K562 (cell line): ENCODE measurements at regions not wholly inside any gene's neighbourhood (a gene's known extent, or its start where the extent isn't known, plus 50 kb on each side); places are given as distances from the start of the nearest gene placed in this dataset.

Experiments used
- ATAC-seq: fragments of 200-7000 bp; cut with Tn5 transposase; 3 replicates; pipeline ENCODE4 v1.9.1; 2020; ENCODE audit warnings: moderate library complexity
- BruUV-seq: library from RNA; stranded (reverse); fragments of 400-500 nt; replicated peaks from 2 replicates; lab custom pipeline; 2021; lab: Mats Ljungman, UMichigan
- CTCF ChIA-PET: fragments of 300-600 bp; formaldehyde crosslinking; extraction: SDS; loops from one replicate; lab custom pipeline; 2021; ENCODE audit warnings: low intra/inter-chr PET ratio; lab: Yijun Ruan, JAX
- POLR2A ChIA-PET: fragments of 300-600, 350-650 bp; sonication (Branson Sonifier 250); formaldehyde crosslinking; extraction: SDS; loops from one replicate; lab custom pipeline; 2021; ENCODE audit warnings: antibody characterized with exemption, inconsistent platforms; lab: Yijun Ruan, JAX
- DNase-seq, 4 experiments: peaks; one replicate each; pipeline versions ENCODE4 v3.0.0 to v3.0.0-alpha.2; 2011 to 2018; ENCODE audit warnings: low spot score in 3 of 4, mixed read lengths in 3 of 4; ENCODE audit errors: extremely low read depth in 1 of 4
- FAIRE-seq: peaks from 2 replicates; lab custom pipeline; 2011; peaks lifted over from hg19 to GRCh38; lab: Jason Lieb, UNC
- H2AFZ ChIP-seq: 2 replicates; pipeline ENCODE4 v1.6.0; 2011; ENCODE audit warnings: low read depth, low read length, control low read depth, inconsistent platforms
- H3K27ac ChIP-seq: fragments of 200-600 bp; 3 replicates; pipeline ENCODE4 v1.8.0; 2011; ENCODE audit warnings: low read depth, mild to moderate bottlenecking, control low read depth, inconsistent platforms, low read length, moderate library complexity, mixed read lengths; ENCODE audit errors: extremely low read depth
- H3K27me3 ChIP-seq, 2 experiments: fragments of 300-600 bp in 1 of 2; 2 replicates in 1 of 2; 3 replicates in 1 of 2; pipeline versions ENCODE4 v1.6.0 to v1.8.0; 2011; ENCODE audit warnings: inconsistent platforms in 2 of 2, low read length in 2 of 2, mild to moderate bottlenecking in 1 of 2, mixed read lengths in 1 of 2, moderate library complexity in 1 of 2; ENCODE audit not compliant: control insufficient read depth in 2 of 2, insufficient read depth in 2 of 2
- H3K36me3 ChIP-seq: fragments of 300-600 bp; 3 replicates; pipeline ENCODE4 v1.8.0; 2011; ENCODE audit warnings: mild to moderate bottlenecking, low read length, inconsistent platforms; ENCODE audit not compliant: control insufficient read depth, insufficient read depth
- H3K4me1 ChIP-seq, 2 experiments: fragments of 200-600 bp in 1 of 2; replicated peaks in 1 of 2; 2 replicates in 1 of 2; 3 replicates in 1 of 2; pipeline versions ENCODE4 v1.5.1 to v1.8.0; 2011; ENCODE audit warnings: inconsistent platforms in 2 of 2, low read length in 2 of 2, mild to moderate bottlenecking in 1 of 2, mixed read lengths in 1 of 2, moderate library complexity in 1 of 2; ENCODE audit not compliant: control insufficient read depth in 2 of 2, insufficient read depth in 2 of 2
- H3K4me2 ChIP-seq: 2 replicates; pipeline ENCODE4 v1.6.1; 2011; ENCODE audit warnings: low read length, control low read depth, inconsistent platforms, mixed read lengths; ENCODE audit not compliant: insufficient read depth
- H3K4me3 ChIP-seq: fragments of 200-600 bp; sonication (generic), shearing (Covaris generic); 2 replicates; pipeline ENCODE4 v1.5.1; 2016; ENCODE audit warnings: control low read depth, inconsistent platforms
- H3K79me2 ChIP-seq: fragments of 200-600 bp; 3 replicates; pipeline ENCODE4 v1.8.0; 2011; ENCODE audit warnings: low read length, inconsistent platforms; ENCODE audit not compliant: control insufficient read depth, insufficient read depth
- H3K9ac ChIP-seq, 2 experiments: 2 replicates each; pipeline versions ENCODE4 v1.6.0 to v1.6.1; 2011; ENCODE audit warnings: low read depth in 2 of 2, low read length in 2 of 2, control low read depth in 1 of 2, inconsistent platforms in 1 of 2, mild to moderate bottlenecking in 1 of 2, mixed read lengths in 1 of 2; ENCODE audit not compliant: insufficient read depth in 1 of 2
- H3K9me1 ChIP-seq: one replicate; pipeline ENCODE4 v1.6.0; 2011; ENCODE audit warnings: inconsistent platforms, mild to moderate bottlenecking, low read length, moderate library complexity; ENCODE audit not compliant: control insufficient read depth, insufficient read depth
- H3K9me3 ChIP-seq: replicated peaks from 2 replicates; pipeline ENCODE4 v1.5.1; 2011; ENCODE audit warnings: low read depth, low read length, inconsistent platforms; ENCODE audit not compliant: control insufficient read depth, insufficient read depth
- H4K20me1 ChIP-seq: replicated peaks from 2 replicates; pipeline ENCODE4 v1.6.1; 2011; ENCODE audit warnings: low read length, inconsistent platforms, mixed read lengths; ENCODE audit not compliant: control insufficient read depth, insufficient read depth
- ARID2 ChIP-seq: fragments of 450-650 bp; IDR thresholded peaks from 2 replicates; pipeline ENCODE4 v1.6.1; 2017; ENCODE audit warnings: antibody characterized with exemption, mild to moderate bottlenecking
- CBX8 ChIP-seq: fragments of 200-600 bp; sonication (generic); IDR thresholded peaks from 2 replicates; pipeline ENCODE4 v1.6.1; 2012; ENCODE audit warnings: borderline replicate concordance, mixed run types, low read depth, mild to moderate bottlenecking, moderate library complexity, mixed read lengths, low read length, control low read depth, inconsistent platforms; ENCODE audit not compliant: poor library complexity, severe bottlenecking; ENCODE audit errors: extremely low read depth
- KLF10 ChIP-seq: fragments of 250-450 bp; sonication (Bioruptor Pico); IDR thresholded peaks from 2 replicates; pipeline ENCODE4 v1.6.1; 2021; ENCODE audit warnings: matching md5 sums
- MAX ChIP-seq: sonication (generic); formaldehyde crosslinking; IDR thresholded peaks from 2 replicates; pipeline ENCODE4 v1.9.0; 2022; ENCODE audit warnings: mild to moderate bottlenecking, missing genetic modification reagents
- MLX ChIP-seq, 2 experiments: fragments of 450-650 bp in 1 of 2; sonication (generic) in 1 of 2; formaldehyde crosslinking; conservative IDR thresholded peaks; 2 replicates each; pipeline versions ENCODE4 v1.4.0 to v1.8.1; 2020 to 2022; ENCODE audit warnings: mild to moderate bottlenecking in 1 of 2, missing genetic modification reagents in 1 of 2
- MTA2 ChIP-seq: fragments of 450-650 bp; IDR thresholded peaks from 2 replicates; pipeline ENCODE4 v1.6.1; 2016; ENCODE audit warnings: low read depth
- NR3C1 ChIP-seq: sonication (generic); formaldehyde crosslinking; IDR thresholded peaks from 2 replicates; pipeline ENCODE4 v1.8.1; 2022; ENCODE audit warnings: missing genetic modification reagents
- RBM14 ChIP-seq: fragments of 200-400 bp; formaldehyde crosslinking; IDR thresholded peaks from 2 replicates; pipeline ENCODE4 v1.6.1; 2018; ENCODE audit warnings: low read depth, mild to moderate bottlenecking, low read length, moderate library complexity, borderline replicate concordance; ENCODE audit not compliant: insufficient read depth
- SREBF1 ChIP-seq: fragments of 150-350 bp; IDR thresholded peaks from 2 replicates; pipeline ENCODE4 v1.6.1; 2014; ENCODE audit warnings: antibody characterized with exemption, low read depth, low read length, borderline replicate concordance
- TEAD1 ChIP-seq, 2 experiments: fragments of 450-650 bp in 1 of 2; sonication (generic) in 1 of 2; formaldehyde crosslinking; IDR thresholded peaks; 2 replicates each; pipeline versions ENCODE4 v1.4.0 to v1.8.0; 2020 to 2022; ENCODE audit warnings: mild to moderate bottlenecking in 2 of 2, missing genetic modification reagents in 1 of 2
- USF1 ChIP-seq: sonication (generic); formaldehyde crosslinking; IDR thresholded peaks from 2 replicates; pipeline ENCODE4 v1.9.0; 2022; ENCODE audit warnings: mild to moderate bottlenecking, missing genetic modification reagents
- ZNF143 ChIP-seq: sonication (generic); formaldehyde crosslinking; IDR thresholded peaks from 2 replicates; pipeline ENCODE4 v1.9.0; 2022; ENCODE audit warnings: mild to moderate bottlenecking, missing genetic modification reagents
- ZNF449 ChIP-seq: fragments of 250-450 bp; sonication (Bioruptor Pico); IDR thresholded peaks from 2 replicates; pipeline ENCODE4 v1.8.0; 2022; ENCODE audit warnings: moderate library complexity, mild to moderate bottlenecking, inconsistent platforms
- ZNF780A ChIP-seq: fragments of 250-450 bp; sonication (Bioruptor Pico); IDR thresholded peaks from 2 replicates; pipeline ENCODE4 v1.5.0; 2021; ENCODE audit warnings: mild to moderate bottlenecking
- WGBS: fragments of 100-300 bp; shearing (Covaris generic); methylation state at CpG from one replicate; pipeline ENCODE4 v1.1.6; 2016; ENCODE audit warnings: low coverage, mixed read lengths; ENCODE audit not compliant: insufficient coverage; ENCODE audit errors: missing lambda C conversion rate; 5-methylcytosine and 5-hydroxymethylcytosine counted together
- in situ Hi-C: fragments of 300-500 bp; cut with MboI; formaldehyde crosslinking; loops from 4 replicates; pipeline ENCODE4 v1.15.0; 2018; ENCODE audit warnings: inconsistent platforms, mixed read lengths
- intact Hi-C: fragments of 100-400 bp; cut with micrococcal nuclease; formaldehyde crosslinking; loops from 2 replicates; pipeline ENCODE4 v1.14.2; 2022

GRCh38 chr12:18145924-18146323, 55.9 kb upstream of the RERGL start:
- H2AFZ ChIP-seq, result no peak overlapping the region
- no peaks in the 10 kb centered on the region for H3K27me3 ChIP-seq
- no peaks in the 10 kb centered on the region for H4K20me1 ChIP-seq
- H3K4me2 ChIP-seq, result no peak overlapping the region
- intact Hi-C loops, result loop anchor here (10.0 kb wide), 1 partner anchor 79 kb away; no protein-coding TSS in a partner anchor
- 0% methylated on average over 3 of the region's 3 CpGs for WGBS
- in situ Hi-C loops, result no loop called here
- ChIA-PET POLR2A (no interaction called here), CTCF (no interaction called here)
- no peak overlapping the region for H3K27ac ChIP-seq
- H3K9ac ChIP-seq, result no peak overlapping the region
- H3K4me1 ChIP-seq, result no peaks in the 10 kb centered on the region
- no peaks in the 10 kb centered on the region for H3K36me3 ChIP-seq
- DNase-seq (no peak), ATAC-seq (no peak), FAIRE-seq (no peak)
- no peak overlapping the region for H3K4me3 ChIP-seq
- BruUV-seq, result no TSS peak
- no peaks in the 10 kb centered on the region for H3K79me2 ChIP-seq
- no peaks in the 10 kb centered on the region for H3K9me1 ChIP-seq
- H3K9me3 ChIP-seq, result no peaks in the 10 kb centered on the region
- no peak for TF ChIP-seq ZNF449 (CRISPR knock-in tag)
- TF ChIP-seq ARID2, result no peak
- TF ChIP-seq USF1 (CRISPR knock-in tag), result no peak
- no peak for TF ChIP-seq MAX (CRISPR knock-in tag)
- no peak for TF ChIP-seq MLX (CRISPR knock-in tag; conservative IDR thresholded peaks at IDR 0.05)
- no peak for TF ChIP-seq CBX8
- TF ChIP-seq RBM14, result no peak
- TF ChIP-seq ZNF143 (CRISPR knock-in tag), result no peak
- TF ChIP-seq NR3C1 (CRISPR knock-in tag), result no peak
- TF ChIP-seq MTA2, result no peak
- TF ChIP-seq ZNF780A (CRISPR knock-in tag), result no peak
- no peak for TF ChIP-seq SREBF1
- no peak for TF ChIP-seq KLF10
- TF ChIP-seq TEAD1 (CRISPR knock-in tag; IDR thresholded peaks at IDR 0.05), result no peak
